NT2/D1 (cell line): ENCODE measurements at regions not wholly inside any gene's neighbourhood (a gene's known extent, or its start where the extent isn't known, plus 50 kb on each side); places are given as distances from the start of the nearest gene placed in this dataset.

Experiments
- YY1 ChIP-seq: IDR thresholded peaks from 2 replicates; pipeline ENCODE4 v1.6.1; 2011; ENCODE audit not compliant: insufficient read length, insufficient read depth
- ZNF274 ChIP-seq: IDR thresholded peaks from 2 replicates; pipeline ENCODE4 v1.6.1; 2011; ENCODE audit warnings: mild to moderate bottlenecking, low read depth, low read length

DNA sequence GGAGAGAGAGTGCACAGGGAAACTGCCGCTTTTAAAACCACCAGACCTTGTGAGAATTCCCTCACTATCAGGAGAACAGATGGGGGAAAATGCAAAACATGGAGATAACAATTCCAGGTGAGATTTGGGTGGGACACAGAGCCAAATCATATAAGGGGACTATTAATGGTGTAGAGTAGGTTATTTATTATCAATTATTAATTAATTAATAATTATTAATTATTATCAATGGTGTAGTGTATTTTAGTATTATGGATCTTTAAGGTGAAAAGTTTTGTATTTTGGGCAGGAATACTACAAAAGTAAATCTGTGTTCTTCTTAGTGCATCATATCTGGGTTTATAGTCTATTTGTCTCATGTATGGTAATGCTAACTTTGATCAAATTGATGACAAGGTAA, 377.7 kb upstream of the KCND2 start:
- TF ChIP-seq YY1 (no peak), ZNF274 (no peak)
